NT2/D1 (cell line): ENCODE measurements at regions not wholly inside any gene's neighbourhood (a gene's known extent, or its start where the extent isn't known, plus 50 kb on each side); places are given as distances from the start of the nearest gene placed in this dataset.

ENCODE experiments used
- SUZ12 ChIP-seq: IDR thresholded peaks from 2 replicates; pipeline ENCODE4 v1.6.1; 2011; ENCODE audit not compliant: insufficient read length, insufficient read depth; ENCODE audit errors: extremely low read depth
- YY1 ChIP-seq: IDR thresholded peaks from 2 replicates; pipeline ENCODE4 v1.6.1; 2011; ENCODE audit not compliant: insufficient read length, insufficient read depth
- ZNF274 ChIP-seq: IDR thresholded peaks from 2 replicates; pipeline ENCODE4 v1.6.1; 2011; ENCODE audit warnings: mild to moderate bottlenecking, low read depth, low read length

DNA sequence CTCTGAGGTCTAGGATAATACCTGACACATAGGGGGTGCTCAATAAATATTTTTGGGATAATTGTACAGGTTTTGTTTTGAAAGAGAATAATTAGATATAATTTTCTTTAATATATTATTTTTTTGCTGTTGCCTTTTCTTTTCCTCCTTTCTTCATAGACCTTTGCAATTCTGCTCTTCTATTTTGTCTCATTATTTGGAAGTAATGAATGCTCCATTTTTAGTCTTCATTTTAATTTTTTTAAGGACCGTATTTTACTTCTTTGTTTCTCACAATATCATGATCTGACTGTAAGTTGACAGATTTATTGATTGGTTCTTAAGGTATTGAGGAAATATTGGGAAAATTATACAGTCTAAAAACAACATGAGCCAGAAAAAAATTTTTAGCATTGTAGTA, 150.5 kb upstream of the TMC3 start:
- TF ChIP-seq ZNF274 (no peak), YY1 (no peak), SUZ12 (no peak)
